PC-9 (cell line): ENCODE measurements at regions not wholly inside any gene's neighbourhood (a gene's known extent, or its start where the extent isn't known, plus 50 kb on each side); places are given as distances from the start of the nearest gene placed in this dataset.

Source experiments
- BruUV-seq: library from RNA; stranded (reverse); fragments of 400-500 nt; replicated peaks from 2 replicates; lab custom pipeline; 2021; lab: Mats Ljungman, UMichigan
- CTCF ChIA-PET: fragments of 300-600 bp; sonication (Branson Sonifier 250); formaldehyde crosslinking; loops from one replicate; lab custom pipeline; 2022; ENCODE audit warnings: antibody characterized with exemption; lab: Charles Lee
- POLR2A ChIA-PET: fragments of 300-600 bp; sonication (Branson Sonifier 250); formaldehyde crosslinking; loops from one replicate; lab custom pipeline; 2022; ENCODE audit warnings: antibody characterized with exemption; ENCODE audit not compliant: unreplicated experiment; lab: Charles Lee
- DNase-seq, 2 experiments: peaks; one replicate each; pipeline versions ENCODE4 v3.0.0 to v3.0.0-alpha.2; 2015 to 2022; ENCODE audit warnings: mixed read lengths in 1 of 2
- H2AFZ ChIP-seq: fragments of 200-600 bp; sonication (generic); 2 replicates; pipeline ENCODE4 v1.8.1; 2017; ENCODE audit warnings: antibody characterized with exemption
- H3F3A ChIP-seq: fragments of 200-600 bp; sonication (generic); 2 replicates; pipeline ENCODE4 v1.8.1; 2017; ENCODE audit warnings: antibody characterized with exemption, mild to moderate bottlenecking, low read depth; ENCODE audit not compliant: insufficient read depth
- H3K27ac ChIP-seq: fragments of 200-600 bp; sonication (generic); 2 replicates; pipeline ENCODE4 v1.6.1; 2016; ENCODE audit warnings: mixed run types
- H3K27me3 ChIP-seq: fragments of 200-600 bp; sonication (generic); 2 replicates; pipeline ENCODE4 v1.6.1; 2016; ENCODE audit warnings: low read depth, mixed run types; ENCODE audit not compliant: insufficient read depth
- H3K36me3 ChIP-seq: fragments of 200-600 bp; sonication (generic); 2 replicates; pipeline ENCODE4 v1.6.1; 2016; ENCODE audit warnings: low read depth, mixed run types
- H3K4me1 ChIP-seq: fragments of 200-600 bp; sonication (generic); replicated peaks from 2 replicates; pipeline ENCODE4 v1.6.1; 2016; ENCODE audit warnings: mixed run types; ENCODE audit not compliant: insufficient read depth
- H3K4me2 ChIP-seq: fragments of 200-600 bp; sonication (generic); 2 replicates; pipeline ENCODE4 v1.6.1; 2017; ENCODE audit warnings: mixed run types
- H3K4me3 ChIP-seq: fragments of 200-600 bp; sonication (generic); 2 replicates; pipeline ENCODE4 v1.6.1; 2016; ENCODE audit warnings: mixed run types
- H3K79me2 ChIP-seq: fragments of 200-600 bp; sonication (generic); 2 replicates; pipeline ENCODE4 v1.6.1; 2017; ENCODE audit warnings: low read depth, mixed run types
- H3K9me2 ChIP-seq: fragments of 200-600 bp; sonication (generic); 2 replicates; pipeline ENCODE4 v1.8.1; 2017; ENCODE audit warnings: mild to moderate bottlenecking; ENCODE audit not compliant: insufficient read depth
- H3K9me3 ChIP-seq: fragments of 200-600 bp; sonication (generic); 2 replicates; pipeline ENCODE4 v1.8.1; 2016; ENCODE audit warnings: low read depth; ENCODE audit not compliant: insufficient read depth
- H4K20me1 ChIP-seq: fragments of 200-600 bp; sonication (generic); 2 replicates; pipeline ENCODE4 v1.8.1; 2017; ENCODE audit not compliant: insufficient read depth
- EZH2 ChIP-seq: fragments of 200-600 bp; sonication (generic); IDR thresholded peaks from 2 replicates; pipeline ENCODE4 v1.8.0; 2017; ENCODE audit warnings: antibody characterized with exemption, low read depth
- intact Hi-C: fragments of 100-400 bp; cut with micrococcal nuclease; formaldehyde crosslinking; loops from one replicate; pipeline ENCODE4 v1.10.0; 2022; ENCODE audit not compliant: unreplicated experiment
- TF ChIP-seq, protein P1 (sequence below): fragments of 200-600 bp; sonication (generic); conservative IDR thresholded peaks from 2 replicates; pipeline ENCODE4 v1.6.1; 2017; ENCODE audit warnings: mixed run types, antibody characterized with exemption, mild to moderate bottlenecking, moderate library complexity

DNA sequence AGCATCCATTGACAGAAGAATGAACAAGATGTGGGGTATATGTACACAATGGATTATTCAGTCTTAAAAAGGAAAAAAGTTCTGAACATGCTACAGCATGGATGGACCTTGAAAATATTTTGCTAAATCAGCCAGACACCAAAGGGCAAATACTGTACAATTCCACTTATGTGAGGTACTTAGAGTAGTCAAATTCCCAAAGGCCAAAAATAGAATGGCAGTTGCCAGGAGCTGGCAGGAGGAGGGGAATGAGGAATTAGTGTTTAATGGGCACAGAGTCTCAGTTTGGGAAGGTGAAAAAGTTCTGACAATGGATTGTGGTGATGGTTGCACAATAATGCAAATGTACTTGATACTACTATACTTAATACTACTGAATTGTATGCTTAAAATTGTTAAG lies 193.2 kb downstream of the MBD2 start:
- ChIA-PET POLR2A (no interaction called here), CTCF (no interaction called here)
- H3K4me3 ChIP-seq, result no peak overlapping the region
- no peaks in the 10 kb centered on the region for H3F3A ChIP-seq
- no peak overlapping the region for H3K4me2 ChIP-seq
- H3K36me3 ChIP-seq, result no peaks in the 10 kb centered on the region
- H3K79me2 ChIP-seq, result no peaks in the 10 kb centered on the region
- DNase-seq, result no peak
- no peaks in the 10 kb centered on the region for H3K4me1 ChIP-seq
- no peaks in the 10 kb centered on the region for H3K9me3 ChIP-seq
- H3K27ac ChIP-seq, result no peak overlapping the region
- H3K9me2 ChIP-seq, result no peaks in the 10 kb centered on the region
- BruUV-seq, result no TSS peak
- TF ChIP-seq, protein P1, sequence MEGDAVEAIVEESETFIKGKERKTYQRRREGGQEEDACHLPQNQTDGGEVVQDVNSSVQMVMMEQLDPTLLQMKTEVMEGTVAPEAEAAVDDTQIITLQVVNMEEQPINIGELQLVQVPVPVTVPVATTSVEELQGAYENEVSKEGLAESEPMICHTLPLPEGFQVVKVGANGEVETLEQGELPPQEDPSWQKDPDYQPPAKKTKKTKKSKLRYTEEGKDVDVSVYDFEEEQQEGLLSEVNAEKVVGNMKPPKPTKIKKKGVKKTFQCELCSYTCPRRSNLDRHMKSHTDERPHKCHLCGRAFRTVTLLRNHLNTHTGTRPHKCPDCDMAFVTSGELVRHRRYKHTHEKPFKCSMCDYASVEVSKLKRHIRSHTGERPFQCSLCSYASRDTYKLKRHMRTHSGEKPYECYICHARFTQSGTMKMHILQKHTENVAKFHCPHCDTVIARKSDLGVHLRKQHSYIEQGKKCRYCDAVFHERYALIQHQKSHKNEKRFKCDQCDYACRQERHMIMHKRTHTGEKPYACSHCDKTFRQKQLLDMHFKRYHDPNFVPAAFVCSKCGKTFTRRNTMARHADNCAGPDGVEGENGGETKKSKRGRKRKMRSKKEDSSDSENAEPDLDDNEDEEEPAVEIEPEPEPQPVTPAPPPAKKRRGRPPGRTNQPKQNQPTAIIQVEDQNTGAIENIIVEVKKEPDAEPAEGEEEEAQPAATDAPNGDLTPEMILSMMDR, result no peak
- TF ChIP-seq EZH2, result no peak
- intact Hi-C loops, result no loop called here
- H2AFZ ChIP-seq, result no peak overlapping the region
- H3K27me3 ChIP-seq, result no peaks in the 10 kb centered on the region
- H4K20me1 ChIP-seq, result no peaks in the 10 kb centered on the region

DNA sequence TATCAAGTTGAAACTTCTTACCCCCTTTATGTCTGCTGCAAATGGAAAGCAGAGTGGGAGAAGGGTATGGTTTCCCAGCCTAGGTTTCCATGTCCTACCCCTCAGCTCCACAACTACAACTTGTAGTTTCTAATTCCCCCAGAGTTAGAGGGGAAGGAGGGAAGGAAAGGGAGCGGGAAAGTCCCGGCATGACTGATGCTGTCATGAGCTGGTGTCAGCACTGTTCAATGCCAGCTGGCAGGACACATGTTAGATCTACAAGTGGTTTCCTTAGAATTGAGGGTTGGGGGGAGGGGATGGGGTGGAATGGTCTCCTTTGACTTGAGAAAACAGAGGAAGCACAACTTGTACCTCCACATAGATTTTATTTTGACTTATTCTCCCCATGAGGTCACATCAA lies 194.0 kb downstream of the MBD2 start:
- no peaks in the 10 kb centered on the region for H3K4me1 ChIP-seq
- no peak overlapping the region for H3K27ac ChIP-seq
- DNase-seq, result no peak
- H3K9me2 ChIP-seq, result no peaks in the 10 kb centered on the region
- H2AFZ ChIP-seq, result no peak overlapping the region
- H3K4me2 ChIP-seq, result no peak overlapping the region
- H3K79me2 ChIP-seq, result no peaks in the 10 kb centered on the region
- H3F3A ChIP-seq, result no peaks in the 10 kb centered on the region
- no peaks in the 10 kb centered on the region for H3K27me3 ChIP-seq
- H3K36me3 ChIP-seq, result no peaks in the 10 kb centered on the region
- no peaks in the 10 kb centered on the region for H4K20me1 ChIP-seq
- no peak overlapping the region for H3K4me3 ChIP-seq
- BruUV-seq, result no TSS peak
- intact Hi-C loops, result no loop called here
- POLR2A ChIA-PET, result no interaction called here
- no peaks in the 10 kb centered on the region for H3K9me3 ChIP-seq
- CTCF ChIA-PET, result no interaction called here
- TF ChIP-seq, protein P1, result no peak
- no peak for TF ChIP-seq EZH2

DNA sequence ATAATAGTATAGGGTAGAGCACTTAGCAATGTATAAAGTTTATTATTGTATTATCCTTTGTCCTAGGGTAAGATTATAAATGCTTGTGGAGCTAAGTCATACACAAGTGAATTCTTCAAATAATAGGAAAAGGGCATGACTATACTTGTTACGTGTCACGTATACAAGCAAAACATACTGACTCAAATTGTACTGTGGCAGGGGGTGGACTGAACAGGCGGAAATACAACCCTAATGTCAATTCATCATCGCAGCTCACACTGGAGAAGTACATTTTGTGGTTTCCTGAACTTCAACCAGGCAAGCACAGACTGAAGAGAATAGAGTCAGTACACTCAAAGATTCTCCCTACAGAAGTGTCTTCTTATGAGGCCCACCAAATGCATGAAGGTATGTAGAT lies 201.0 kb downstream of the MBD2 start:
- Histone ChIP-seq H3K4me1 (no peaks in the 10 kb centered on the region), H3K9me2 (no peaks in the 10 kb centered on the region), H4K20me1 (no peaks in the 10 kb centered on the region), H2AFZ (no peak overlapping the region), H3K9me3 (no peaks in the 10 kb centered on the region), H3K4me3 (no peak overlapping the region), H3K79me2 (no peaks in the 10 kb centered on the region), H3K27ac (no peak overlapping the region), H3K36me3 (no peaks in the 10 kb centered on the region), H3K27me3 (peaks cover 3% of the 10 kb centered on the region; the same call in 1 of the 2 replicates), H3K4me2 (no peak overlapping the region), H3F3A (no peaks in the 10 kb centered on the region)
- intact Hi-C loops, result no loop called here
- CTCF ChIA-PET, result no interaction called here
- DNase-seq, result no peak
- no TSS peak for BruUV-seq
- TF ChIP-seq, protein P1, result no peak
- TF ChIP-seq EZH2, result no peak
- POLR2A ChIA-PET, result interaction anchor here (0.6 to 0.9 kb wide), 2 partner anchors 10 to 1004 kb away, joined by 4 to 8 read pairs; no protein-coding TSS in a partner anchor
